Activated CD4-positive, CD25-positive, alpha-beta regulatory T cell treated with anti-CD3 and anti-CD28 coated beads, Interleukin-2, amount 50 U/mL, for 72 hours (primary cell): ENCODE measurements at regions not wholly inside any gene's neighbourhood (a gene's known extent, or its start where the extent isn't known, plus 50 kb on each side); places are given as distances from the start of the nearest gene placed in this dataset.
"Not testable (repeated sequence)": the region's sequence is repeated elsewhere in the genome, so short reads cannot be mapped to it uniquely, and the experiment has no call there.

Experiments used
- DNase-seq: peaks from one replicate; pipeline ENCODE4 v3.0.0; 2021

DNA sequence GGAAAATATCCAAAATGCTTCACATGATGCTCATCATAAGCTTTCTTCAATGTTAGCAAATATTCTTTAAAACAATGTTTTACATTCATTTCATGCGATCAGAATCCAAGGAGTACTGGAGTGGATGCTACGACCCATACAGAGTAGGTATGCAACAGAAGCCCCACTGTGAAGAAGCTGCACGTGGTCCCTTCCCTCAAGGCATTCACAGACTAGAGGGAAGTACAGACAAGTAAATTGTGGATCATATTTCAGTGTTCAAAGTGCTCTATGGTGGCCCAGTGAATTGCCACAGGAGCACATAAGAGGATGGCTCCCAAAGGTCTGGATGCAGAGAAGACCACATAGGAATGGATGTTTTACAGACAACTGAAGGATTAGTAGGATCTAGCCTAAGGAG lies 789.9 kb downstream of the IGSF11 start:
- DNase-seq, result no peak

DNA sequence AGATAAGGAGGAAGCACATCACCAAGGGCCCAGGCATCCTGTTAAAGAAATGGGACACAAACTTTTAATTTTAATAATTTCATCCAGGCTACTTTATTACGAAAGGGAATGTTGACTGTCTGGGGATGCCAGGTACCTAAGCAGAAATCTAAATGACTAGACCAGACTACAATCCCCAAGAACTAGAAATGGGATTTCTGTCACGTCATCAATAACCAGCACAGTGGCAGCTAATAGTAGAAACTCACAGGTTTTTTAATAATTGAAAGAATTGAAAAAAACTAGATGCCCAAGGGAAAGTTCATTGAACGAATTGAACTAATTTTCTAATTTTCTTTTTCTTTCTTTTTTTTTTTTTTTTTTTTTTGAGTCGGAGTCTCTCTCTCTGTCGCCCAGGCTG lies 789.3 kb downstream of the IGSF11 start:
- no peak for DNase-seq

GRCh38 chr3:118258850-118259249 lies 775.8 kb downstream of the IGSF11 start:
- DNase-seq, result not testable (repeated sequence)

GRCh38 chr3:118262800-118263402 lies 771.7 kb downstream of the IGSF11 start:
- DNase-seq, result no peak

- no peak for DNase-seq
Observed at GRCh38 chr3:118267588-118267987, 767.1 kb downstream of the IGSF11 start.

GRCh38 chr3:118269537-118270125 lies 765.0 kb downstream of the IGSF11 start:
- no peak for DNase-seq

- DNase-seq, result no peak
Observed at GRCh38 chr3:118272991-118273390, 761.7 kb downstream of the IGSF11 start.

GRCh38 chr3:118277814-118278213 lies 756.8 kb downstream of the IGSF11 start:
- no peak for DNase-seq

DNA sequence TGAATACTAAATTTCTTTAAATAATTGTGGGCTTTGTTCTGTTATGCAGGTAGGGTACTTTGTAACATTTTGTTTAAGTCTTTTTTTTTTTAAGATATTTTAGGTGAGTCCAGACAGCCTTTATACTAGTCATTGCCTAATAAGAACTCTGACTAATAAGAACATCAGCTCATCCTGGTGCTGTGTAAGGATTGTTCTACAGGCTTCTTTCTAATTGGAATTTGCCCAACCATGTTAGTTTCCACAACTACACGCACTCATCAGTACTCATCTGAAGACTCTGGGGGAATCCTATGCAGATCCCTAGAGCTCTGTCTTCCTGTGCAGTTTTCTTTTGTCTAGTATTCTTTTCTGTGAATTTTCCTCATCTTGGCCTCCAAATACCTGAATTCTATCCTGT lies 741.8 kb downstream of the IGSF11 start:
- DNase-seq, result no peak

- no peak for DNase-seq
Observed at GRCh38 chr3:118298133-118298532, 736.5 kb downstream of the IGSF11 start.

- no peak for DNase-seq
Observed at GRCh38 chr3:118304557-118304956, 730.1 kb downstream of the IGSF11 start.

- no peak for DNase-seq
Observed at GRCh38 chr3:118332699-118333098, 701.9 kb downstream of the IGSF11 start.

DNA sequence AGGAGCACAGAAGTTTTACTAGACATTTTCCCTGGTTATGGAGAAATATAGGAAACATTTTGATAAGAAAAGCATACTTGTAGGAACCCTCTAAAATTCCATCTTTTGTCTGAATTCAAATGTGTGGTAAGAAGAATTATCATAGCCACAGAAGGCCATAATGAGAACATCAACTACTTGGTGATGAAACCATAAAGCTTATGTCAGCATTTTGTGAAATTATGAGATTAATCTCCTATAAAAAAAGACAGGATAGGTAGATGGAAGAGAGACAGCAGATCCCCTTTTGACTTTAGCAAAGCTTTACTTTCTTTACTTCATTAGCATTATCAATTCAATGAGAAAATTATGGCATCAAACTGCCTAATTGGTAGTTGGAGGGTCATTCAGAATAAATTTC lies 697.0 kb downstream of the IGSF11 start:
- DNase-seq, result no peak

- no peak for DNase-seq
Observed at GRCh38 chr3:118347396-118348168, 687.1 kb downstream of the IGSF11 start.

- no peak for DNase-seq
Observed at GRCh38 chr3:118348169-118348557, 686.5 kb downstream of the IGSF11 start.

DNA sequence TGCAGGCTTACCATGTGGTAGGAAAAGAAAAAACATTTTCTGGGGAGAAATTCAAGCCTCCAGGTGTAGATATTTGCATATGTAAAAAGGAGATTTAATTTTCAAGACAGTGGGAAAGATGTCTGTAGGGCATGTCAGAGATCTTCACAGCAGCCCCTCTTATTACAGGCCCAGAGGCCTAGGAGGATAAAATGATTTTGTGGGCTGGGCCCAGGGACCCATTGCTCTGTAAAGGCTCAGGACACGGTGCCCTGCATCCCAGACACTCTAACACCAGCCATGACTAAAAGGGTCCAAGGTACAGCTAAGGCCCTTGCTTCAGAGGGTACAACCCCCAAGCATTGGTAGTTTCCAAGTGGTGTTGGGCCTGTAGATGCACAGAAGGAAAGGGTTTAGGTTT lies 680.1 kb downstream of the IGSF11 start:
- no peak for DNase-seq

DNA sequence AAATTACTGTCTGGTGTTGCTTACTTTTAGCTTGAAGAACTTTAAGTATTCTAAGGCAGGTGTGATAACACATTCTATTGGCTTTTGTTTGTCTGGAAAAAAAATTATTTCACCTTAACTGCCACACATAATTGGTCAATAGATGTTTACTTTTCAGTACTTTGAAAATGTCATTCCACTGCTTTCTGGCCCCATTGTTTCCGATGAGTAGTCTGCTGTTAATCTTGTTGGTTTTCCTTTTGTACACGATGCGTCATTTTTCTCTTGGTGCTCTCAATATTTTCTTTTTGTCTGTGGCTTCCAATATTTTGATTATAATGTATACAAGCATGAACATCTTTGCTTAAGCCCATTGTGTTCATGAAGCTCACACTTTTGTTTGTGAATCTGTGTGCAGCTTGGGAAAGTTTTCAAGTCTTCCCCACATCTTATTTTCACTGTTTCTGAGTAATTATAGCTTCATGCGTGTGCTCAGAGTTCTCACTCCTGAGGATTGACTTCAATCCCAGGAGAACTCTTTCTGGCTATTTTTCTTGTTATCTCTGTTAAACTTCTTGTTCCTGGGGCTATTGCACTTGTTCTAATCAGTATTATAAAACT lies 664.7 kb downstream of the IGSF11 start:
- no peak for DNase-seq

- DNase-seq, result no peak
Observed at GRCh38 chr3:118380576-118380975, 654.1 kb downstream of the IGSF11 start.

GRCh38 chr3:118396491-118396890 lies 638.2 kb downstream of the IGSF11 start:
- no peak for DNase-seq

DNA sequence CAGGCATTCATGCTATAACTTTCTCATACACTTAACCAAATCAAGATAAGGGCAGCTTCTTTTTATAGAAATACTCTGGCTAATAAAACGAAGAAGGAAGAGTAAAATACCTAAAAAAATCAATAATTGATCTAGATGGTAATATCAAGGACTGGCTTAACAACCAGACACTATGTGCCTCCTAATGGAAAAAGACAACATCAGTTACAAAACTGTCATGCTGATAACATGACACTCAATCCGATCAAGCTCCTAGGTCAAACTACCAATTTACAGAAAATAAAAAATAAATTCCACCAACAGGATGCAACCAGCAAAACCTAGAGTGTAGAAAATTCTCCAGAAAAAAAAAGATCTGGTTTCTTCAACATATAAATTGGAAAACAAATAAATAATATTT lies 634.6 kb downstream of the IGSF11 start:
- DNase-seq, result no peak

DNA sequence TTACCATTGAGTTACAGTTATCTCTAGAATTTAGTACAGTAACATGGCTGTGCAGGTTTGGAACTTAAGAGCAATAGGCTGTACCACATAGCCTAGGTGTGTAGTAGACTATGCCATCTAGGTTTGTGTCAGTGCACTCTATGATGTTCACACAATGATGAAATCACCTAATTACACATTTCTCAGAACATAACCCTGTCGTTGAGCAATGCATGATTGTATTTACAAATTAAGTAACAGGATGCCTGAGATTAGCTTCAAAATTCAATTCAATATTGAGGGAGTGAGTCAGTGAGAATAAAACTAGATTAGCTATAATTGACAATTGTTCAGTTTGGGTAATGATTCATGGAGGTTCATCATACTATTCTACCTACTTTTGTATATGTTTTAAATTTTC lies 633.8 kb downstream of the IGSF11 start:
- no peak for DNase-seq

- no peak for DNase-seq
Observed at GRCh38 chr3:118401887-118402286, 632.8 kb downstream of the IGSF11 start.

GRCh38 chr3:118402971-118403370 lies 631.7 kb downstream of the IGSF11 start:
- no peak for DNase-seq

DNA sequence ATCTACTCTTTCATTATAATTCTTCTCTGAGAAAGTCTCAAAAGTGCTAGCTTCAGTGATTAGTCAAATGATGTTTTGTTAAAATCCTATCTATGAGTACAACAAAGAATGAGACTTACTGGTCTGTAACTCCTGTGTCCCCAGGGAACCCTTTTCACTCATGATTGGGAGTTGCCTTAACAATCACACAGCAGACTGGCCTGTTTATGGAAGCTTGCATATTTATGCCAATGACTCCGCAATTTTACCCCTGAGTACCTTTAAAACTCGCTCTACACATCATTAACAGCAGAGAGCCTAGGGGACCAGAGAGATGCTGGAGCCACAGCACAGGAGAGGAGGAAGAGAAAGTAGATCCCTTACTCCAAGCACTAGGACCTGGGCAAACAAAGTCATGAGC lies 628.1 kb downstream of the IGSF11 start:
- no peak for DNase-seq
